ENCODE measurements at regions not wholly inside any gene's neighbourhood (a gene's known extent, or its start where the extent isn't known, plus 50 kb on each side); places are given as distances from the start of the nearest gene placed in this dataset.

- Histone ChIP-seq H3K4me3 (ENCODE audit: extremely low read depth, insufficient read depth, low read length, poor library complexity, severe bottlenecking) (no peak overlapping the region), H3K4me1 (ENCODE audit: control insufficient read depth, insufficient read depth, low read length, poor library complexity, severe bottlenecking) (no peaks in the 10 kb centered on the region), H3K9me3 (ENCODE audit: control insufficient read depth, low read length) (no peaks in the 10 kb centered on the region), H3K36me3 (ENCODE audit: control insufficient read depth, insufficient read depth, low read length) (no peaks in the 10 kb centered on the region), H3K27ac (ENCODE audit: low read depth, low read length, severe bottlenecking) (no peak overlapping the region)
- WGBS, 2 experiments (ENCODE audit: insufficient coverage in 2 of 2): 84 to 89% methylated on average over 11 to 14 of the region's 16 CpGs
Measured at GRCh38 chr17:79466562-79467350, 144.1 kb downstream of the RBFOX3 start.

- no peaks in the 10 kb centered on the region for H3K4me1 ChIP-seq (ENCODE audit: control insufficient read depth, insufficient read depth, low read length, poor library complexity, severe bottlenecking)
- no peak overlapping the region for H3K4me3 ChIP-seq (ENCODE audit: extremely low read depth, insufficient read depth, low read length, poor library complexity, severe bottlenecking)
- no peaks in the 10 kb centered on the region for H3K36me3 ChIP-seq (ENCODE audit: control insufficient read depth, insufficient read depth, low read length)
- no peaks in the 10 kb centered on the region for H3K9me3 ChIP-seq (ENCODE audit: control insufficient read depth, low read length)
- H3K27ac ChIP-seq (ENCODE audit: low read depth, low read length, severe bottlenecking): no peak overlapping the region
- WGBS, 2 experiments (ENCODE audit: insufficient coverage in 2 of 2): 78 to 82% methylated on average over 12 to 14 of the region's 14 CpGs
Measured at GRCh38 chr17:79465681-79466025, 145.2 kb downstream of the RBFOX3 start.

GRCh38 chr17:79465011-79465680 is 145.7 kb downstream of the RBFOX3 start:
- 73 to 78% methylated on average over 23 of the region's 25 CpGs for WGBS, 2 experiments (ENCODE audit: insufficient coverage in 2 of 2)
- no peaks in the 10 kb centered on the region for H3K9me3 ChIP-seq (ENCODE audit: control insufficient read depth, low read length)

GRCh38 chr17:79464318-79465010 is 146.4 kb downstream of the RBFOX3 start:
- Histone ChIP-seq H3K4me3 (ENCODE audit: extremely low read depth, insufficient read depth, low read length, poor library complexity, severe bottlenecking) (no peak overlapping the region), H3K36me3 (ENCODE audit: control insufficient read depth, insufficient read depth, low read length) (no peaks in the 10 kb centered on the region), H3K4me1 (ENCODE audit: control insufficient read depth, insufficient read depth, low read length, poor library complexity, severe bottlenecking) (no peaks in the 10 kb centered on the region), H3K27ac (ENCODE audit: low read depth, low read length, severe bottlenecking) (no peak overlapping the region), H3K9me3 (ENCODE audit: control insufficient read depth, low read length) (no peaks in the 10 kb centered on the region)
- WGBS, 2 experiments (ENCODE audit: insufficient coverage in 2 of 2): 89 to 95% methylated on average over 21 to 24 of the region's 28 CpGs

More at GRCh38 chr17:79465011-79465680, 145.7 kb downstream of the RBFOX3 start:
- no peak overlapping the region for H3K27ac ChIP-seq (ENCODE audit: low read depth, low read length, severe bottlenecking)
- H3K4me1 ChIP-seq (ENCODE audit: control insufficient read depth, insufficient read depth, low read length, poor library complexity, severe bottlenecking): no peaks in the 10 kb centered on the region
- no peak overlapping the region for H3K4me3 ChIP-seq (ENCODE audit: extremely low read depth, insufficient read depth, low read length, poor library complexity, severe bottlenecking)
- H3K36me3 ChIP-seq (ENCODE audit: control insufficient read depth, insufficient read depth, low read length): no peaks in the 10 kb centered on the region

- Histone ChIP-seq H3K4me3 (ENCODE audit: extremely low read depth, insufficient read depth, low read length, poor library complexity, severe bottlenecking) (no peak overlapping the region), H3K9me3 (ENCODE audit: control insufficient read depth, low read length) (no peaks in the 10 kb centered on the region), H3K27ac (ENCODE audit: low read depth, low read length, severe bottlenecking) (no peak overlapping the region), H3K36me3 (ENCODE audit: control insufficient read depth, insufficient read depth, low read length) (no peaks in the 10 kb centered on the region), H3K4me1 (ENCODE audit: control insufficient read depth, insufficient read depth, low read length, poor library complexity, severe bottlenecking) (no peaks in the 10 kb centered on the region)
- WGBS, 2 experiments (ENCODE audit: insufficient coverage in 2 of 2): 91 to 95% methylated on average over 20 to 26 of the region's 36 CpGs
Measured at GRCh38 chr17:79463421-79464317, 147.2 kb downstream of the RBFOX3 start.

GRCh38 chr17:79461041-79461440 is 149.8 kb downstream of the RBFOX3 start:
- H3K4me3 ChIP-seq (ENCODE audit: extremely low read depth, insufficient read depth, low read length, poor library complexity, severe bottlenecking): no peak overlapping the region
- no peaks in the 10 kb centered on the region for H3K36me3 ChIP-seq (ENCODE audit: control insufficient read depth, insufficient read depth, low read length)
- no peak overlapping the region for H3K27ac ChIP-seq (ENCODE audit: low read depth, low read length, severe bottlenecking)
- no peaks in the 10 kb centered on the region for H3K4me1 ChIP-seq (ENCODE audit: control insufficient read depth, insufficient read depth, low read length, poor library complexity, severe bottlenecking)
- no peaks in the 10 kb centered on the region for H3K9me3 ChIP-seq (ENCODE audit: control insufficient read depth, low read length)
- 83% methylated on average over 1 of the region's 2 CpGs; no CpG with 5 or more reads in 1 of the 2 experiments for WGBS, 2 experiments (ENCODE audit: insufficient coverage in 2 of 2)

GRCh38 chr17:79459846-79460245 is 151.0 kb downstream of the RBFOX3 start:
- WGBS, 2 experiments (ENCODE audit: insufficient coverage in 2 of 2): 83% methylated on average over 2 of the region's 4 CpGs; no CpG with 5 or more reads in 1 of the 2 experiments

GRCh38 chr17:79459003-79459655 is 151.7 kb downstream of the RBFOX3 start:
- no peaks in the 10 kb centered on the region for H3K9me3 ChIP-seq (ENCODE audit: control insufficient read depth, low read length)
- H3K27ac ChIP-seq (ENCODE audit: low read depth, low read length, severe bottlenecking): no peak overlapping the region
- H3K4me1 ChIP-seq (ENCODE audit: control insufficient read depth, insufficient read depth, low read length, poor library complexity, severe bottlenecking): no peaks in the 10 kb centered on the region
- 82 to 91% methylated on average over 7 to 11 of the region's 12 CpGs for whole genome bisulfite sequencing, 2 experiments (ENCODE audit: insufficient coverage in 2 of 2)
- no peaks in the 10 kb centered on the region for H3K36me3 ChIP-seq (ENCODE audit: control insufficient read depth, insufficient read depth, low read length)
- H3K4me3 ChIP-seq (ENCODE audit: extremely low read depth, insufficient read depth, low read length, poor library complexity, severe bottlenecking): no peak overlapping the region

More at GRCh38 chr17:79459846-79460245, 151.0 kb downstream of the RBFOX3 start:
- no peaks in the 10 kb centered on the region for H3K9me3 ChIP-seq (ENCODE audit: control insufficient read depth, low read length)
- H3K4me3 ChIP-seq (ENCODE audit: extremely low read depth, insufficient read depth, low read length, poor library complexity, severe bottlenecking): no peak overlapping the region
- H3K36me3 ChIP-seq (ENCODE audit: control insufficient read depth, insufficient read depth, low read length): no peaks in the 10 kb centered on the region
- H3K4me1 ChIP-seq (ENCODE audit: control insufficient read depth, insufficient read depth, low read length, poor library complexity, severe bottlenecking): no peaks in the 10 kb centered on the region
- H3K27ac ChIP-seq (ENCODE audit: low read depth, low read length, severe bottlenecking): no peak overlapping the region

GRCh38 chr17:79458356-79458755 is 152.5 kb downstream of the RBFOX3 start:
- H3K36me3 ChIP-seq (ENCODE audit: control insufficient read depth, insufficient read depth, low read length): no peaks in the 10 kb centered on the region
- 82 to 88% methylated on average over 9 to 10 of the region's 12 CpGs for WGBS, 2 experiments (ENCODE audit: insufficient coverage in 2 of 2)
- H3K4me1 ChIP-seq (ENCODE audit: control insufficient read depth, insufficient read depth, low read length, poor library complexity, severe bottlenecking): no peaks in the 10 kb centered on the region
- H3K4me3 ChIP-seq (ENCODE audit: extremely low read depth, insufficient read depth, low read length, poor library complexity, severe bottlenecking): no peak overlapping the region
- H3K27ac ChIP-seq (ENCODE audit: low read depth, low read length, severe bottlenecking): no peak overlapping the region
- H3K9me3 ChIP-seq (ENCODE audit: control insufficient read depth, low read length): no peaks in the 10 kb centered on the region

GRCh38 chr17:79457889-79458288 is 153.0 kb downstream of the RBFOX3 start:
- H3K27ac ChIP-seq (ENCODE audit: low read depth, low read length, severe bottlenecking): no peak overlapping the region
- H3K36me3 ChIP-seq (ENCODE audit: control insufficient read depth, insufficient read depth, low read length): no peaks in the 10 kb centered on the region
- WGBS, 2 experiments (ENCODE audit: insufficient coverage in 2 of 2): 84 to 92% methylated on average over 5 to 12 of the region's 12 CpGs
- H3K4me1 ChIP-seq (ENCODE audit: control insufficient read depth, insufficient read depth, low read length, poor library complexity, severe bottlenecking): no peaks in the 10 kb centered on the region
- H3K4me3 ChIP-seq (ENCODE audit: extremely low read depth, insufficient read depth, low read length, poor library complexity, severe bottlenecking): no peak overlapping the region
- no peaks in the 10 kb centered on the region for H3K9me3 ChIP-seq (ENCODE audit: control insufficient read depth, low read length)

All from mesodermal cell (in vitro differentiated cells).